GM12878 (cell line): ENCODE measurements at regions not wholly inside any gene's neighbourhood (a gene's known extent, or its start where the extent isn't known, plus 50 kb on each side); places are given as distances from the start of the nearest gene placed in this dataset.

Experiments used
- ATAC-seq: fragments of 200-7000 bp; cut with Tn5 transposase; 3 replicates; pipeline ENCODE4 v1.9.1; 2020; ENCODE audit warnings: mild to moderate bottlenecking, moderate library complexity
- BruUV-seq: library from RNA; stranded (reverse); fragments of 400-500 nt; replicated peaks from 2 replicates; lab custom pipeline; 2021; lab: Mats Ljungman, UMichigan
- CTCF ChIA-PET: fragments of 300-600 bp; sonication (Branson Sonifier 250); formaldehyde crosslinking; extraction: SDS; loops from one replicate; lab custom pipeline; 2021; ENCODE audit warnings: inconsistent platforms; lab: Yijun Ruan, JAX
- POLR2A ChIA-PET: fragments of 350-600 bp; formaldehyde crosslinking; extraction: SDS; loops from one replicate; lab custom pipeline; 2021; ENCODE audit warnings: inconsistent platforms; lab: Charles Lee
- RAD21 ChIA-PET: fragments of 300-600 bp; sonication (Branson Sonifier 250); formaldehyde crosslinking; loops from one replicate; lab custom pipeline; 2023; ENCODE audit warnings: antibody characterized with exemption; ENCODE audit not compliant: unreplicated experiment; lab: Charles Lee
- SMC1A ChIA-PET: fragments of 300-600 bp; sonication (Branson Sonifier 250); formaldehyde crosslinking; loops from one replicate; lab custom pipeline; 2023; ENCODE audit not compliant: unreplicated experiment, uncharacterized antibody; lab: Charles Lee
- DNase-seq: peaks from one replicate; pipeline ENCODE4 v3.0.0-alpha.2; 2011; ENCODE audit warnings: low read depth, low spot score
- FAIRE-seq: peaks from 3 replicates; lab custom pipeline; 2011; peaks lifted over from hg19 to GRCh38; lab: Jason Lieb, UNC
- H2AFZ ChIP-seq: 2 replicates; pipeline ENCODE4 v1.6.0; 2011; ENCODE audit warnings: low read depth, low read length, control low read depth; ENCODE audit not compliant: control insufficient read depth
- H3K27ac ChIP-seq: 2 replicates; pipeline ENCODE4 v1.5.1; 2011; ENCODE audit warnings: control low read depth; ENCODE audit not compliant: control insufficient read depth, insufficient read depth
- H3K27me3 ChIP-seq, 2 experiments: replicated peaks in 1 of 2; 2 replicates each; pipeline versions ENCODE4 v1.6.0 to v1.6.1; 2011; ENCODE audit warnings: low read length in 1 of 2; ENCODE audit not compliant: control insufficient read depth in 2 of 2, insufficient read depth in 2 of 2
- H3K36me3 ChIP-seq, 2 experiments: 2 replicates each; pipeline ENCODE4 v1.5.1; 2011; ENCODE audit warnings: low read length in 1 of 2; ENCODE audit not compliant: control insufficient read depth in 2 of 2, insufficient read depth in 2 of 2
- H3K4me1 ChIP-seq: 2 replicates; pipeline ENCODE4 v1.6.1; 2011; ENCODE audit warnings: mild to moderate bottlenecking, low read length, moderate library complexity, mixed read lengths; ENCODE audit not compliant: control insufficient read depth, insufficient read depth
- H3K4me2 ChIP-seq: 2 replicates; pipeline ENCODE4 v1.6.0; 2011; ENCODE audit warnings: control low read depth; ENCODE audit not compliant: control insufficient read depth, insufficient read depth
- H3K4me3 ChIP-seq: fragments of 200-600 bp; sonication (generic); 2 replicates; pipeline ENCODE4 v1.5.1; 2016
- H3K79me2 ChIP-seq: 2 replicates; pipeline ENCODE4 v1.6.0; 2011; ENCODE audit warnings: low read length; ENCODE audit not compliant: control insufficient read depth, insufficient read depth
- H3K9ac ChIP-seq: 2 replicates; pipeline ENCODE4 v1.8.0; 2011; ENCODE audit warnings: low read length, control low read depth, mixed read lengths; ENCODE audit not compliant: control insufficient read depth, insufficient read depth
- H3K9me3 ChIP-seq: replicated peaks from 3 replicates; pipeline ENCODE4 v1.5.1; 2011; ENCODE audit warnings: mild to moderate bottlenecking, low read length; ENCODE audit not compliant: control insufficient read depth, insufficient read depth
- H4K20me1 ChIP-seq: 2 replicates; pipeline ENCODE4 v1.6.0; 2011; ENCODE audit not compliant: control insufficient read depth, insufficient read depth
- BCLAF1 ChIP-seq: fragments of 450-650 bp; IDR thresholded peaks from 2 replicates; pipeline ENCODE4 v1.6.1; 2017; ENCODE audit warnings: antibody characterized with exemption, mild to moderate bottlenecking, moderate library complexity
- E4F1 ChIP-seq: fragments of 450-650 bp; IDR thresholded peaks from 2 replicates; pipeline ENCODE4 v1.6.1; 2018; ENCODE audit warnings: borderline replicate concordance, mild to moderate bottlenecking; ENCODE audit not compliant: partially characterized antibody
- HDAC2 ChIP-seq: fragments of 200-600 bp; sonication (generic); IDR thresholded peaks from 2 replicates; pipeline ENCODE4 v1.6.1; 2017
- MLLT1 ChIP-seq: fragments of 450-650 bp; IDR thresholded peaks from 2 replicates; pipeline ENCODE4 v1.6.1; 2016; ENCODE audit warnings: mild to moderate bottlenecking
- MXI1 ChIP-seq: fragments of 150-350 bp; IDR thresholded peaks from 2 replicates; pipeline ENCODE4 v1.6.1; 2011; ENCODE audit warnings: low read depth, mild to moderate bottlenecking, inconsistent platforms, low read length, improper control_type of control experiment
- PKNOX1 ChIP-seq: fragments of 450-650 bp; IDR thresholded peaks from 2 replicates; pipeline ENCODE4 v1.6.1; 2016; ENCODE audit warnings: mild to moderate bottlenecking
- RAD21 ChIP-seq: IDR thresholded peaks from 2 replicates; pipeline ENCODE4 v1.6.1; 2011; ENCODE audit warnings: mild to moderate bottlenecking, low read depth, low read length, moderate library complexity; ENCODE audit not compliant: insufficient read depth
- RUNX3 ChIP-seq: IDR thresholded peaks from 2 replicates; pipeline ENCODE4 v1.6.1; 2012; ENCODE audit warnings: low read length, inconsistent platforms
- SMAD1 ChIP-seq: fragments of 450-650 bp; IDR thresholded peaks from 2 replicates; pipeline ENCODE4 v1.6.1; 2018; ENCODE audit warnings: mild to moderate bottlenecking, low read depth; ENCODE audit not compliant: partially characterized antibody
- TCF7 ChIP-seq: IDR thresholded peaks from 2 replicates; pipeline ENCODE4 v1.6.1; 2014; ENCODE audit warnings: antibody characterized with exemption, borderline replicate concordance
- ZBTB4 ChIP-seq: fragments of 450-650 bp; formaldehyde crosslinking; IDR thresholded peaks from 2 replicates; pipeline ENCODE4 v1.4.0; 2022; ENCODE audit warnings: mild to moderate bottlenecking, moderate library complexity
- WGBS: methylation state at CpG from one replicate; pipeline ENCODE4 v1.1.6; 2016; ENCODE audit warnings: low lambda C conversion rate; ENCODE audit not compliant: insufficient replicate concordance, insufficient coverage; ENCODE audit errors: missing lambda C conversion rate; 5-methylcytosine and 5-hydroxymethylcytosine counted together
- in situ Hi-C: fragments of 300-500 bp; cut with MboI; formaldehyde crosslinking; loops from 9 replicates; pipeline ENCODE4 v1.14.3; 2018; ENCODE audit warnings: mixed read lengths
- intact Hi-C: fragments of 100-400 bp; cut with micrococcal nuclease; formaldehyde crosslinking; loops from one replicate; pipeline ENCODE4 v1.14.2; 2022; ENCODE audit not compliant: unreplicated experiment

- no peaks in the 10 kb centered on the region for H3K36me3 ChIP-seq
- no peak overlapping the region for H3K27ac ChIP-seq
- H3K79me2 ChIP-seq = no peaks in the 10 kb centered on the region
- TF ChIP-seq RUNX3 = no peak
- TF ChIP-seq MLLT1 = no peak
- no peak for TF ChIP-seq RAD21
- no peak for TF ChIP-seq ZBTB4 (CRISPR knock-in tag)
- no peak for TF ChIP-seq E4F1
- TF ChIP-seq BCLAF1 = no peak
- no peak for TF ChIP-seq HDAC2
- no peak for TF ChIP-seq PKNOX1
- no peak for TF ChIP-seq TCF7
- no peak for TF ChIP-seq MXI1
- TF ChIP-seq SMAD1 = no peak
- no peak overlapping the region for H3K4me2 ChIP-seq
- RAD21 ChIA-PET = no interaction called here
- 71% methylated on average over 8 of the region's 8 CpGs for WGBS
- no peaks in the 10 kb centered on the region for H3K27me3 ChIP-seq
- H2AFZ ChIP-seq = no peak overlapping the region
- ATAC-seq = no peak
- POLR2A ChIA-PET = no interaction called here
- SMC1A ChIA-PET = no interaction called here
- intact Hi-C loops (no loop called here), in situ Hi-C loops (no loop called here)
- H4K20me1 ChIP-seq = no peaks in the 10 kb centered on the region
- H3K4me3 ChIP-seq = no peak overlapping the region
- no peaks in the 10 kb centered on the region for H3K4me1 ChIP-seq
- DNase-seq = no peak
- H3K9me3 ChIP-seq = no peaks in the 10 kb centered on the region; the same call in 2 of the 3 replicates
- FAIRE-seq = no peak
- no peak overlapping the region for H3K9ac ChIP-seq
- BruUV-seq = no TSS peak
- CTCF ChIA-PET = interaction anchor here (1.0 to 2.0 kb wide), 3 partner anchors 17 to 28 kb away, joined by 3 to 4 read pairs (median 3); no protein-coding TSS in a partner anchor
Measured at GRCh38 chr5:56298336-56299090, 65.4 kb upstream of the ANKRD55 start.
